Activated CD4-positive, alpha-beta memory T cell treated with anti-CD3 and anti-CD28 coated beads for 36 hours (primary cell): ENCODE measurements at regions not wholly inside any gene's neighbourhood (a gene's known extent, or its start where the extent isn't known, plus 50 kb on each side); places are given as distances from the start of the nearest gene placed in this dataset.

ENCODE experiments used
- CTCF ChIA-PET: fragments of 350-600 bp; sonication (Branson Sonifier 250); formaldehyde crosslinking; loops from one replicate; lab custom pipeline; 2021; ENCODE audit warnings: antibody characterized with exemption, inconsistent platforms; lab: Charles Lee
- POLR2A ChIA-PET: fragments of 350-600 bp; sonication (Branson Sonifier 250); formaldehyde crosslinking; loops from one replicate; lab custom pipeline; 2021; ENCODE audit warnings: antibody characterized with exemption; lab: Charles Lee
- DNase-seq: peaks from one replicate; pipeline ENCODE4 v3.0.0-alpha.2; 2020
- H3K27ac Mint-ChIP-seq: one replicate; pipeline ENCODE4 v1.8.0; 2021; ENCODE audit warnings: mixed read lengths
- H3K27me3 Mint-ChIP-seq: one replicate; pipeline ENCODE4 v1.8.0; 2021; ENCODE audit warnings: mixed read lengths
- H3K36me3 Mint-ChIP-seq: one replicate; pipeline ENCODE4 v1.8.0; 2021; ENCODE audit warnings: mixed read lengths
- H3K4me1 Mint-ChIP-seq: one replicate; pipeline ENCODE4 v1.8.0; 2021; ENCODE audit warnings: low read depth, mixed read lengths
- H3K4me3 Mint-ChIP-seq: one replicate; pipeline ENCODE4 v1.8.0; 2021; ENCODE audit warnings: mild to moderate bottlenecking, mixed read lengths
- H3K9me3 Mint-ChIP-seq: one replicate; pipeline ENCODE4 v1.8.0; 2021; ENCODE audit warnings: mixed read lengths
- intact Hi-C: fragments of 100-400 bp; cut with micrococcal nuclease; formaldehyde crosslinking; loops from one replicate; pipeline ENCODE4 v1.15.1; 2023

- Mint-ChIP-seq H3K4me3 (no peak overlapping the region), H3K4me1 (peaks cover 6% of the 10 kb centered on the region), H3K36me3 (no peaks in the 10 kb centered on the region), H3K9me3 (no peaks in the 10 kb centered on the region), H3K27ac (no peak overlapping the region), H3K27me3 (peaks cover 20% of the 10 kb centered on the region)
- DNase-seq: no peak
- CTCF ChIA-PET: no interaction called here
- intact Hi-C loops: no loop called here
- POLR2A ChIA-PET: no interaction called here
Observed at GRCh38 chr3:193837347-193837827, 244.4 kb downstream of the OPA1 start.

GRCh38 chr3:193840111-193840641 is 247.2 kb downstream of the OPA1 start:
- no peaks in the 10 kb centered on the region for H3K9me3 Mint-ChIP-seq
- no peak overlapping the region for H3K27ac Mint-ChIP-seq
- peaks cover 23% of the 10 kb centered on the region for H3K27me3 Mint-ChIP-seq
- ChIA-PET POLR2A (no interaction called here), CTCF (no interaction called here)
- H3K4me3 Mint-ChIP-seq: no peak overlapping the region
- H3K36me3 Mint-ChIP-seq: no peaks in the 10 kb centered on the region
- intact Hi-C loops: no loop called here
- DNase-seq: no peak
- no peaks in the 10 kb centered on the region for H3K4me1 Mint-ChIP-seq

DNA sequence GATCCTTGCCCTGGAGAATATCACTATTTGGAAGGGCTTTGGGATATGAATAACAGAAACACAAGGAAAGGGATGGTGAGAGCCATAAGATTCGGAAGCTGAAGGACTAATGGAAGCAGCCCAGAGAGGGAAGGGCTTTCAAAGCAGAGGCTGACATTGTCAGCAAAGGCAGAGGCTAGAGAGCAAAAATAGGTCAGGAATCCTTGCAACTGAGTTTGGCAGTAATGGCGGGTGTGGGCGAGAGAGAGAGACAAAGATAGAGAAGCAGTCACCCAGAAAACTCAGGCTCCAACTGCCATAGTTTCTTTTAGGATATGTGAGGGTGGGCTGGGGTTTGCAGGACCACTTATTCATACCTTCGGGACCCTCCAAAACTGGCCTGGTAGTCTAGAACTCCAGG is 248.6 kb downstream of the OPA1 start:
- no peak overlapping the region for H3K4me3 Mint-ChIP-seq
- H3K27ac Mint-ChIP-seq: no peak overlapping the region
- no peaks in the 10 kb centered on the region for H3K9me3 Mint-ChIP-seq
- H3K27me3 Mint-ChIP-seq: peaks cover 24% of the 10 kb centered on the region
- ChIA-PET CTCF (no interaction called here), POLR2A (no interaction called here)
- intact Hi-C loops: no loop called here
- no peaks in the 10 kb centered on the region for H3K4me1 Mint-ChIP-seq
- DNase-seq: no peak
- H3K36me3 Mint-ChIP-seq: no peaks in the 10 kb centered on the region

DNA sequence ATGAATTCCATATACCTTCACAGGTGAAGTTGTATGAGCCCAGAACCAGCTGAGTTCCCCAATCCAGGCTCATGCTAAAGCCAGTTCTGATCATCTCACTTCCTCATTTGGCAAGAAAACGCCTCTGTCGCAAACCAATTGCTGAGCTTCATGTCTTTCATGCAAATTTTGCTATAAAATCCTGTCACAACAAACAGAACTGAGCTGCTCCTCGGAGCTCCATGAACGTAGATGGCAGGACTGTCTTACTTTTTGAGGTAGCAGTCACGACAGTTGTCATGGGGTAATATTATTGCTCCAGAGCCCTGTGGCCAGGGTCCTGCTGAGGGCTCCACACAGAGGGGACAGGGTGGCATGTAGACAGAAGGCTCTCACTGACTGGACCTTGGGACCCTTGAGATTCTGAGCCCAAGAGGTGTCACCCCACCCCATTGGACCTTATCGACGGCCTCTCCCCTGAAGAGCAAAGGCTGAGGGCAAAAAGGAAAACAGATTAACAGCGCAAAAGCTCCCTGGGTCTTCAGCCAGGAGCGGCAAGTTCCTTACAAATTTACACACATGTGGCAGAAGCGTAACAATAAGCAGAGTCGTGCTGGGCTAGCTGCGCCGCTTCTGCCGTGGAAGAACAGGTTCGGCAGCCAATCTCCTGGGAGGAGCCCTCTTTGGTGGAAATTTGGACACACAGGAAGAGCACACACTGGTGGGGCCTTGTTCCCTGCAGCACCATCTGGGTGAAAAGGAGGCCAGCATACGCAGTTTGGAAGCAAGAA is 249.2 kb downstream of the OPA1 start:
- ChIA-PET CTCF (no interaction called here), POLR2A (no interaction called here)
- Mint-ChIP-seq H3K27me3 (peaks cover 27% of the 10 kb centered on the region), H3K4me1 (no peaks in the 10 kb centered on the region), H3K4me3 (no peak overlapping the region), H3K9me3 (no peaks in the 10 kb centered on the region), H3K36me3 (no peaks in the 10 kb centered on the region), H3K27ac (no peak overlapping the region)
- intact Hi-C loops: no loop called here
- no peak for DNase-seq

DNA sequence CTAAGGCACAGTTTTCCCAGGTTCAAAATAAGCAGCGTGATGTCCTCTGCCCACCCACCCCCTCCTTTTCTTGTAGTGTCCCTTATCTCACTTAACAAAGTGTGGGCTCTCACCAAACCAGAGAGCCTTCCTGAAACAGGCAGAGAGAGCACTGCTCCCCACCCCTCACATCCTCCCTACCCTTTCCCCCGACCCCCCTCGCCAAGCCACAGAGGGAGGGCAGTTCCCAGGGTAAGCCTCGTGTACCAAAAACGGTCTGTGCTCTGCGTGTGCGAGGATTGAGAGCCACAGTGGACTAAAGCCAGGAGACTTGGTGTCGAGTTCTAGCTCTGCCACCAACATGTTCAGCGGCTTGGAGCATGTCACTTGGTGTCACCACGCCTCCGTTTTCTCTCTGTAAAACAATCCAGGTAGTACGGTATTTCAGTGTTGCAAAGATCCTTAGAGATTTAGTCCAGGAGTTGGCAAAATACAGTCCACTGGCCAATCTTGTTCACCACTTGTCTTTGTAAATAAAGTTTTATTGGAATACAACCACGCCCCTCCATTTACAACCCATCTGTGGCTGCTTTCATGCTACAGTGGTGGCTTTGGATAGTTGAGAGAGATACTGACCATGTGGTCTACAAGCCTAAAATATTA is 249.9 kb downstream of the OPA1 start:
- POLR2A ChIA-PET: no interaction called here
- Mint-ChIP-seq H3K27ac (no peak overlapping the region), H3K27me3 (peaks cover 27% of the 10 kb centered on the region), H3K36me3 (no peaks in the 10 kb centered on the region), H3K4me1 (no peaks in the 10 kb centered on the region), H3K4me3 (no peak overlapping the region), H3K9me3 (no peaks in the 10 kb centered on the region)
- intact Hi-C loops: no loop called here
- no peak for DNase-seq
- CTCF ChIA-PET: no interaction called here

GRCh38 chr3:193843474-193844301 is 250.7 kb downstream of the OPA1 start:
- DNase-seq: no peak
- ChIA-PET POLR2A (no interaction called here), CTCF (no interaction called here)
- Mint-ChIP-seq H3K27ac (no peak overlapping the region), H3K4me1 (no peaks in the 10 kb centered on the region), H3K4me3 (no peak overlapping the region), H3K27me3 (peaks cover 27% of the 10 kb centered on the region), H3K9me3 (no peaks in the 10 kb centered on the region), H3K36me3 (no peaks in the 10 kb centered on the region)
- intact Hi-C loops: no loop called here

DNA sequence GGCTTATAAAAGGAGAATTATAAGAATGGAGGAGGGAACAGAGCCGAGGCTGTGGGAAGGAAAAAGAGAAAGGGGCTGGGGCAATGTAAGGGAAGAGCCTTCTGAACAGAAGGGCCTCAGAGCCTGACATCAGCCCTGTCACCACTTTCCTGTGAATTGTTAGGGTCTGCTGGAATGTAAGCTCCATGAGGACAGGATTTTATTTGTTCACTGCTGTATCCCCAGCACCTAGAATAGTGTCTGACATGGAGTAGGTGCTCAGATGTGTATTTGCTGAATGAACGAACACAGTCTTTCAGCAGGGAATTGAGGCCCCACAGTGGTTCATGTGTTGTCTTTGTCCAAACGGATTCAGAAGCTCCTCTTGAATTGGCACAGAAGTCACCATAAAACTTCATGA is 251.5 kb downstream of the OPA1 start:
- POLR2A ChIA-PET: no interaction called here
- H3K4me1 Mint-ChIP-seq: no peaks in the 10 kb centered on the region
- no peaks in the 10 kb centered on the region for H3K9me3 Mint-ChIP-seq
- intact Hi-C loops: no loop called here
- no peak overlapping the region for H3K27ac Mint-ChIP-seq
- no peaks in the 10 kb centered on the region for H3K36me3 Mint-ChIP-seq
- H3K27me3 Mint-ChIP-seq: peaks cover 27% of the 10 kb centered on the region
- CTCF ChIA-PET: no interaction called here
- no peak overlapping the region for H3K4me3 Mint-ChIP-seq
- no peak for DNase-seq

DNA sequence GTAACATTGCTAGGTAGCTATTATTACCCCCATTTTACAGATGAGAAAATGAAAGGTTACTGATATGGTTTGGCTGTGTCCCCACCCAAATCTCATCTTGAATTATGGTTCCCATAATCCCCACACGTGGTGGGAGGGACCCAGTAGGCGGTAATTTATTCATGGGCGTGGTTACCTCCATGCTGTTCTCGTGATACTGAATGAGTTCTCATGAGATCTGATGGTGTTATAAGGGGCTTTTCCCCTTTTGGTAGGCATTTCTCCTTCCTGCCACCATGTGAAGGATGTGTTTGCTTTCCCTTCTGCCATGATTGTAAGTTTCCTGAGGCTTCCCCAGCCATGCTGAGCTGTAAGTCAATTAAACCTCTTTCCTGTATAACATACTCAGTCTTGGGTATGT is 252.1 kb downstream of the OPA1 start:
- Mint-ChIP-seq H3K9me3 (no peaks in the 10 kb centered on the region), H3K27me3 (peaks cover 27% of the 10 kb centered on the region), H3K27ac (no peak overlapping the region), H3K36me3 (no peaks in the 10 kb centered on the region), H3K4me3 (no peak overlapping the region), H3K4me1 (no peaks in the 10 kb centered on the region)
- no peak for DNase-seq
- CTCF ChIA-PET: no interaction called here
- POLR2A ChIA-PET: no interaction called here
- intact Hi-C loops: no loop called here

DNA sequence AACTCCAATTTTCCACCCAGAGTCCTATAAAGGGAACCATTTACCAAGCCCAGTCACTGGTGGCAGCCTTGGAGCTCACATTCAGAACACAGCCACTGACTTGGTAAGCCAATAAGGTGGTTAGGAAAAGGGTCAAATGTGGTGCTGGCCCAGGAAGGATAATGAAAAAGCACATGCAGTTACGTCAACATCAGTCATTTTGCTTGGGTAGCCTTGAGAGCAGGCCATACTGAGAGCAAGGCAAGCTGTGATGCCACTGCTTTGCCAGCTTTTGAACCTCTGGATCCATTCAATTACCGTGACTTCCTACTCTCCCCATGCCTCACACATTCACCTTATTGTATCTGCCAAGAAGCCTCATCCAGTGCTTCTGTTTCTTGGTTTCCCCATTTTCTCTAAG is 253.6 kb downstream of the OPA1 start:
- Mint-ChIP-seq H3K36me3 (no peaks in the 10 kb centered on the region), H3K27ac (no peak overlapping the region), H3K27me3 (peaks cover 21% of the 10 kb centered on the region), H3K4me3 (no peak overlapping the region), H3K4me1 (no peaks in the 10 kb centered on the region), H3K9me3 (no peaks in the 10 kb centered on the region)
- intact Hi-C loops: no loop called here
- ChIA-PET POLR2A (no interaction called here), CTCF (no interaction called here)
- no peak for DNase-seq

GRCh38 chr3:193847402-193847801 is 254.4 kb downstream of the OPA1 start:
- no peak overlapping the region for H3K4me3 Mint-ChIP-seq
- no peaks in the 10 kb centered on the region for H3K4me1 Mint-ChIP-seq
- CTCF ChIA-PET: no interaction called here
- no peaks in the 10 kb centered on the region for H3K36me3 Mint-ChIP-seq
- intact Hi-C loops: no loop called here
- H3K27ac Mint-ChIP-seq: no peak overlapping the region
- H3K27me3 Mint-ChIP-seq: peaks cover 20% of the 10 kb centered on the region
- POLR2A ChIA-PET: no interaction called here
- no peak for DNase-seq
- no peaks in the 10 kb centered on the region for H3K9me3 Mint-ChIP-seq

DNA sequence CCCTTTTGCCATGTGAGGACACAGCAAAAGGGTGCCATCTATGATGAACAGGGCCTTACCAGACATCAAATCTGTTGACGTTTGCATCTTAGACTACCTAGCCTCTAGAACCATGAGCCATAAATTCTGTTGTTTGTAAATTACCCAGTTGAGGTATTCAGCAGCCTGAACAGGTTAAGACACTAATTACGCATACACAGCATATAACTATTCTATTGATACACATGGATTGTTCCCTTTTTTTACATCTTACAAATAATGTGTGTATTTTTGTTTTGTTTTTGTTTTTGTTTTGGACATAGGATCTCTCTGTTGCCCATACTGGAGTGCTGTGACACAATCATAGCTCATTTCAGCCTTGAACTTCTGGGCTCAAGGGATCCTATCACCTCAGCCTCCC is 255.5 kb downstream of the OPA1 start:
- intact Hi-C loops: no loop called here
- H3K27me3 Mint-ChIP-seq: peaks cover 15% of the 10 kb centered on the region

GRCh38 chr3:193850084-193850619 is 257.1 kb downstream of the OPA1 start:
- CTCF ChIA-PET: no interaction called here
- intact Hi-C loops: no loop called here
- POLR2A ChIA-PET: no interaction called here
- Mint-ChIP-seq H3K9me3 (no peaks in the 10 kb centered on the region), H3K27ac (no peak overlapping the region), H3K36me3 (no peaks in the 10 kb centered on the region), H3K27me3 (peaks cover 10% of the 10 kb centered on the region), H3K4me1 (no peaks in the 10 kb centered on the region), H3K4me3 (no peak overlapping the region)
- DNase-seq: no peak

More for the DNA sequence above, 255.5 kb downstream of the OPA1 start:
- Mint-ChIP-seq H3K4me3 (no peak overlapping the region), H3K36me3 (no peaks in the 10 kb centered on the region), H3K27ac (no peak overlapping the region), H3K9me3 (no peaks in the 10 kb centered on the region), H3K4me1 (no peaks in the 10 kb centered on the region)
- ChIA-PET CTCF (no interaction called here), POLR2A (no interaction called here)
- DNase-seq: no peak
